NCI-H460 (cell line): ENCODE measurements at regions not wholly inside any gene's neighbourhood (a gene's known extent, or its start where the extent isn't known, plus 50 kb on each side); places are given as distances from the start of the nearest gene placed in this dataset.

Experiments used
- DNase-seq: peaks from one replicate; pipeline ENCODE4 v3.0.0-alpha.2; 2016; ENCODE audit warnings: low read depth; ENCODE audit errors: extremely low read depth

DNA sequence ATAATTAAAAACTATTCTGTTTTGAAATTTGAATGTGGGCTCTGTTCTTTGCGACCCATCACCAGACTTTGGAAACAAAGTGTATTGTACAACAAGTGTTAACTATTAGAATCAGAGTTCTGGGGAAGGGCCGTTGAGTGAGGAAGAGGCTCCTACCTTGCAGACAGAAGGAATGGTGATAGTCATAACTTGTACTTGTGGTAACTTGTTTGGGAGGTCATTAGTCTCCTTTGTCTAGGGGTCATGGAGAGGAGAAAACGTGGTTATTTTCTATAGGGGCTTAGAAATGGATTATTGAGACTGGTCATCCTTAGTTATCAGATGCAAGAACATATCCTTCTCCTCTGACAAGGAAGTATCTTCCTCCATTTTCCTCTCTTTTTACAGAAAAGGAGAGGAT lies 174.8 kb downstream of the BMP2 start:
- DNase-seq = no peak

DNA sequence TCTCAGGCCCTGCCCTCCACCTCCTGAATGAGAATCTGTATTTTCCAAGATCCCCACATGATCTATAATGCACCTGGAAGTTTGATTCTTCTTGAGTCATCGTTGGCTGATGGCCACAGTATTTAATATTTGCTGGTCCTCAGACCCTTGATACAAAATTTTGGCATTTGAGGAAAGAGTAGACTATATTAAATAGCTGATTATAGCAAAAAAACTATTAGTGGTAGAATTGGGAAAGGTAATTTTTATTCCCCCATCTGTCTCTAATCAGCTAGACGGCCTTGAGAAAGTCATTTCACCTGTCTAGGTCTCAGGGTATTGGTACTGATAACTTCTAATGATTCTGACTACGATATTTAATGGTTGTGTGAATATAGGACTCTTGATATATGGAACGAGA lies 176.8 kb downstream of the BMP2 start:
- DNase-seq = no peak

DNA sequence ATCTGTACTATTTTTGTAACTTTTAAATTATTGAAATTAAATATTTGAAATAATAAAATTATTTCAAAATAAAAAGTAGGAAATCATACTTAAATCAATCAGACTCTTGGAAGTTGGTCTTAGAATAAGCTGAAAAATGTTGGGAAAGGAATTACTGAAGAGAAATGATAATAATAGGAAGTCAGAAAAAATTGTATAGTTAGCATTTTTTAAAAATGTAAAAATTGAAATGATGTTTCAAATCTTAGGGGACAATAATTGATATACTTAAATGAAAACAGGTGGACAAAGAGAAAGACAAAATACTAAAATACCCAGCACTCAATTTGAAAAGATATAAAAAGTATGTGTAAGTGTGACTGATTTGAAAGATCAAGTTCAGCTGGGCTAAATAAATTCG lies 186.1 kb downstream of the BMP2 start:
- no peak for DNase-seq

DNA sequence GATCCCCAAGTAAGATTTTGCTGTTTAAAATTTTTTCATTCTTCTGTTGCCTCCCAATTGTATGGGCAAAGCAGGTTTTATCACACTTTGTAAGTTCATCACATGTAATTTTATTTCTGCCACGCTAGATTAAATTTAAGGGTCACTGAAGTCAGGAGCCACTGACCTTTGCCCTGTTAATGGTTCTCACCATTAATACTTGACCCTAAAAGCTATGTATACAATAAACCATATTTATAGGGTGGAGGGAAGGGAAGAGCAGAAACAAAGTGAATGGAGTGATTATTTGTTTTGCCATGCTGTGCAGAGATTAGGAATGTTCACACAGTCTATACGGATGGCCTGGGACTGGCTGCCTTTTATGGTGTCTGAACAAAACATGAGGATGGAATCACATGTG lies 186.7 kb downstream of the BMP2 start:
- no peak for DNase-seq

DNA sequence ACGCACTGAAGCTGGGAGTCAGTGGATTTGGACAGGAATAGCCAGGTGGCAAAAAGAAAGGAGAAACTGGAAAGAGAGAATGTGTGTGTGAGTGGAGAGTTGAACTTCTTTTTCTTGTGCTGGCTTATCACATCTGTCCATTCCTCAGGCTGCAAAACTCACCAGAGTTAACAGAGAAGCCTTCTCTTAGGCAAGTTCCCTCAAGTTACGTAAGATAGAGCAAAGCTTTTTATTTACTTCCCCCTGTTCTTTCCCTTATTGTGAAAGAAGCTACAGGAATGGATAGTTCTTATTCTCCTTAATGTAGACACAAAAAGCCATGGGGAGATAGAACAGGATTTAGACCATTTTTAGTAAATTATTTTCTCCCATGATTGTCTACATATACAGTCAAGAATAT lies 188.6 kb downstream of the BMP2 start:
- DNase-seq = no peak

DNA sequence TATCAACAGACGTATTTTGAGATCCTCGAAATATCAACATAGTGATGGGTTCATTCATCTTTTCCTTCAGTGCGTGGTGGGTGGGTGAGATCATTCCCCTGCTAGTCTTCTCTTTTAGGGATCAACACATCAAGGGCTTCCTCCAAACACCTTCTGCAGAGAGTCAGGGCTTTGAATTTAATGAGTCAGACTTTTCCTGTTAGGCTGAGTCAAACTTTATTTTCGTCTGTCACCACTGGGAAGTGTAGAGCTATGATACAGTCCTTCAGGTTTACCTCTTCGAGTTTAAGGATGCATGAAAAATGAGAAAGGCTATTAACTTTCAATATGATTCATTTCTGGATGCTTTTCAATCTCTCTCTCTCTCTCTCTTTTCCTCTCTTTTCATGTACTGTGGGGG lies 189.1 kb downstream of the BMP2 start:
- DNase-seq = no peak

DNA sequence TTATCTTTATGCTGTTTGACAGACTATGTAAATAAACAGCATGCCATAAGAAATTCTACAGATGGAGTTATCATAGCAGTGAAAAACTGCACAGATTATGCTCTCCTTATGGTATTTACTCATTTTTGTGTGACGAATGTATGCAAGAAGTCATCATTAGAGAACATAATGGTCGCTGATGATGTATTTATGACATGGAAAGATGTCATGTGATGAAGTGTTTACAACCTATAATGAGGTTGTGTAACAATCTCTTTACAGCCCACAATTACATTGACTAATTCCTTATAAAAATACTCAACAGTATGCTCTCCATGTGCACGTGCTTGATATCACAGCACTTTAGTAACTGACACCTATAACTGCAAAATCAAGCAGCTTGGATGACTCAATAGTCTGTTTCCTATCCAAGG lies 192.4 kb downstream of the BMP2 start:
- DNase-seq = no peak

DNA sequence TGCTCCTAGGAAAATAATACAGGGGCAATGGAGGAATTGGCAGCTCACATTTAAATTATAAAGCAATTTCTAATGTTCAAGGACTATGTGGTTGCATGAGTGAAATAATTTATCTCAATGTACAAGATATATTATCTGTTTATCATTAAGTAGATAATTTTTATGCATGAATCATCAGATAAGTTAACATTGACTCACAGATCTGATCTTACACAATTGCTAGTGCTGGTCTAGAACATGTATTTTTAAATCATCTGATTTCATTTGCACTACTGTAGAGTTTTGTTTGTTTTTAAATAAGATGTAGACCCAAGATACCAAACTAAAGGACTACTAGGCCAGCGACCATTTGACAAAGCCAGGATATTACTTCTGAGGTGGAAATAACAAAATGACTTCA lies 199.2 kb downstream of the BMP2 start:
- no peak for DNase-seq

DNA sequence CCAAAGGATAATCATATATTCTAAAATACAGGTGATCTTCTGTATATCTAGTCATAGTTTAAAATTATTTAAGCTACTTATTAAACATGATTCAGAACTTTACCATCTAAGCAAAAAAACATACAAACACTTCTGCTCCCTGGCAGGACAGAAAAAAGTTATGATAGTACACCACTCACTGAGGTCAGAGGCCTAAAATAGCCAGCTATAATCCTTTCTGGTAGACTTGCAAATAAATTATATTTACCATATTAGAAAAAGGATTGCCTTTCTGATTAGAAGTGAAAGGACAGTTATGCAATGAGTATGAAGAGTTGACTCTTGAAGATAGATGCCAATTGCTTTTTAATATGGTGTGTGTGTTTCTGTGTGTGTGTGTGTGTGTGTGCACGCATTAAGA lies 207.4 kb downstream of the BMP2 start:
- DNase-seq = no peak

DNA sequence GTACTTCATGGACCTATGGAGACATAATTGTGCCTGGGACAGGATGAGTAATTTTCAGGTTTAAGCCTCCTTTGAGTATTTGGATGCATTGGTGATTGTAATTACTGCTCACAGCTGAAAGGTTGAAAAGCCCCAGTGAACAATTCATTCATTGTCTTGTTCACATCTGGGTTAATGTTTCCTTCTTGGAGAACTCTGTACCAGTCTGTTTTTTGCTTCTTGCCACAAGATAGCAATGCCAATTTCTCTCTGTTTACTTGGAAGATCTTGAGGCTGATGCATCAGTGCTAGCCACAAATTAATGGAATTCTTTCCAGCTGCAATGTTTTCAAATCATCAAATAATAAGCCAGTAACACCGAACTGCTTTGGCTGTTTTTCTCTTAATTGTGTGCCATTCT lies 207.8 kb downstream of the BMP2 start:
- DNase-seq = no peak

DNA sequence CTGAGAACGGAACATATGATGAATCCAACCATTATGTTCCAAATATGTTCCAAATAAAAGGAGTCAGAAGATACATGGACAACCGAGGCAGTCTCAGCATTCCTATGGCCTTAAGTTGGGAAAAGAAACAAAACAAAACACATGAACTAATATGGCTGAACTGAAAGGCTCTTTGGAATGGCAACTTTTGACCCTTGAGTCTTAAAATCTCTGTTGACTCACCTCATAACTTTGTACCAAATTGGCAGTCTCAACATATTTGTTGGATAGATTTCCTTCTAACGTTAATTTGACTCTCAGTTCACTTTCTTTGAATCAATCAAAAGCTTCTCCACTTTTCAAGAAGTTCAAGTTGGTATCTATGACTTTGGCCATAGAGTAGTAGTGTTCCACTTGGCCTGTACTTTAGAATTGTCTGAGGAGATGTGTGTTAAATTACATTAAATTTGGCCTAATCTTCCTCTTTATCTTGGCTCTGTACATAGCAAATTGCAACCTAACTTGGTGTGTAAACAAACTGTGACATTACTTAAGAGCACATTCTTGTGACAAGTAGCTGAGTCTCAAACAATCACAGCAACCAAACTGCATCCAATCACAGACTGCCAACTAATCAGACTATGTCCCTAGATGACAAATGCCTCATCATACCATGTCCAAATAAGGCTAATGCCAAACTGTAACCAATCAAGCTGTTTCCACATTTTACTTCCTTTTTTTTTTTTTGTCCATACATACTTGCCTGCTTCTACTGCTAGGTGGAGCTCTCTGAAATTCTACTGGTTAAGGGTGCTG lies 208.8 kb downstream of the BMP2 start:
- DNase-seq = no peak

DNA sequence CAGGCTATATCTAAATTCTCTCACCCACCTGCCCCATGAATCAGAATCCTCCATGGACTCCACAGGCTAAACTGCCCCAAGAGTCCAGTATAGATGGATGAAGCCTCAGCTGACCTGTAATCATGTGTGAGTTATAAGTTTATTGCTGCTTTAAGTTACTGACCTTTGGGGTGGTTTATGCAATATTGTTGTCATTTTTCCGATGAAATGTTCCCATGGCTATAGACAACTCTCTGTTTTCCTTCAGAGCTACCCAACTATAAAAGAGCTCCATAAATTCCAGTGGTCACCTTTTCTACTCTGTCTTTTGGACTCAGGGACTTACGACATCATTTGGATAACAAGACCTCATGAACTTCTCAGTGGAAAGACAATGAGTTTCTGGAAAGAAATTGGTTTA lies 212.1 kb downstream of the BMP2 start:
- no peak for DNase-seq

DNA sequence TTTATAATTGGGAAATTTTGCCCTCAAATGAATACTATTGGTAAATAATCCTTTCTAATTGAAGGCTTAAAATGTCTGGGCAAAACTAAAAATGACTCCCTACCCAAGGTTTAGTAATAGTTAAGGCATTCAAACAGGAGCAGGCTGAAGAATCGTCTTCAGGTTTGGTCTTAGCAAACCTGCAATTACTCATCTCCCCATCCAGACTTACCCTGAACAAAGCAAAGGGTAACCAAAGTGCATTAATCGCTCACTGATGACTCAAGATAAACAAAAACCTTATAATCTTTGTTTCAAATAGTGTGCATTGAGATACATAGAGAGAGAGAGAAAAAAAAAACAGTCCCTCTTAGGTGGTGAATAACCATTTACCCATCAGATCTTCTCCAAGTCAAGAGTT lies 225.5 kb downstream of the BMP2 start:
- DNase-seq = no peak

DNA sequence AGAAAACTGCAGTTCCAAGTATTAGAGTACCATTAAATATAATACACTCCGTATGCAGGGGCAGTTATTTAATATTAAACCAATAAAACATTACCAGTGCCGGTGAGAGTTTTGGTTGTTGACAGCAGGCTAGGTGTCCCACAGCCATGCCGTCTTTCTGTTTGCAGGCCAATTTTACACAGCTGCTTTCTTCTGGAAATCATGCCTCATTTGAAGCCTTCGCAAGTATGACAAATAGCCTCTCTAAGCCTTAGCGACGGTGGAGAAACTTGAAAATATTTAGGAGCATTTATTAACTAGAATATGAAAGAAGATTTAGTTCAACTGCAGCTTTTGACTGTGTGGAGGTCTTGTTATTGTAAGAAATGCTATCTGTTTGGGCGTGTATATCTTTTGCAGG lies 226.0 kb downstream of the BMP2 start:
- DNase-seq = no peak

DNA sequence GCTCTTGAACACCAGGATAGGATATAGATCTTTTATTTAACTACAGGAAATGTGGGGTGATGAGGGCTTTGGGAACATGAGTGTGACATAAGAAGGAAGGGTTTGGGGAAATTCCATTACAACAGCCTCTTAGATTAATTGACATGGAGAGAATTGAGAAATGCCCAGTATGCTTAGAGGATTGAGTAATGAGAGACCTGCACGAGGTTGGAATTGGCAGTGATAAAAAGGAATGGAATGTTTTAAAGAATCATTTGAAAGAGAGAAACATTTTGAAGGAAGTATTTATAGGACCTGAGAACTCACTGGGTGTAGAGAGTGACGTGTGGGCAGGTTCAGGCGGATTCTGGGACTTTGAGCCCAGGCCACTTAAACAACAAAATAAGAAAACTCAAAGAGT lies 227.0 kb downstream of the BMP2 start:
- DNase-seq = no peak

DNA sequence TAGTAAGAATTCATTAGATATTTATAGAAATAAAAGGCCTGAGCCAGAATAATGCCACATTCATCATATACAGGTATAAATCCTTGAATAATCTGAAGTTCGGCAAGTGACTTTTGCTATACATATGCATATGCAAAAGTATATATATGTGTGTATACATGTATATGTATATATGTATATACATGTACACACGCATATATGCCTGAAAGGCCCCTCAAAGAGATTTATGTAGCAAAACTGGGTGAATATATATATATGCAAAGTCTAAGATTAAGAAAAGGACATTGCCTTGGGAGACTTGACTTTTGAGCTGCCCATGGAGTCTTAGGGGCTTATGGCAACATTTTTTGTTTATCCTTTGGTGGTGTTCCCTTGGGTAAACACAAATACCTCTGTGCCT lies 231.4 kb downstream of the BMP2 start:
- DNase-seq = no peak

DNA sequence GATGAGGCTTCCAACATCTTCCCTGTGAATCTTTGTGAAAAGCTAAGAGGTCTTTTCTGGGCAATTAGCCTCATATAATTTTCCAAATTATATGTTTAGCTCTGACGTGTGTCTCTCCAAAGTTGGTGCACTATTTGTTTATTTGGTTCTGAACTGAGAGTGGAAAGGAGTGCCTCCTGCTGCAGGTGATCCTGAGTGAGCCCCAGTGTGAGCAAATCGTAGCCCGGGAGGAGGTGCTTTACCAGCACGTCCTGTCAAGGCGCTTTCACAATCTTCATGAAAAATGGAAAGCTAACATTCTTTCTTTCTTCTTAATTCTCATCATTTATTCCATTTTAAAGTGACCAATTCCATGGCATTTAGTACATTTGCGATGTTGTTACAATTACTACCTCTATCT lies 231.9 kb downstream of the BMP2 start:
- DNase-seq = no peak

DNA sequence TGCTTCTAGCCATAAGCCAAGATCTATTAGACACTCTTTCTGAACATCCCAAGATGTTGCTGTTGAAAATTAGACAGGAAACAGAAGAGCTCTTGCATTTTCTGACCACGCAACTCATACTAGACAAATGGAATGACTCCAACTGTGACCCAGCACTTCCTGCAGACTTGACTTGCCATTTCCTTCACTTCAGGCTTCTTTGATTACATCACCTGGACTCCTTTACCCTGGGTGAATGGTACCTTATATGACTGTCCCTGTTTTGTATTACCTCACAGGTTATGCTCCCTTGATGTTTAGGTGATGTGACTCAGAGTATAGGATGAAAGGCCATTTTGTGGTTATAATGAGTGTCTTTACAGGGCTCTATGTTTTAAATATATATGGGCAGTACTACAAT lies 236.1 kb downstream of the BMP2 start:
- DNase-seq = no peak

DNA sequence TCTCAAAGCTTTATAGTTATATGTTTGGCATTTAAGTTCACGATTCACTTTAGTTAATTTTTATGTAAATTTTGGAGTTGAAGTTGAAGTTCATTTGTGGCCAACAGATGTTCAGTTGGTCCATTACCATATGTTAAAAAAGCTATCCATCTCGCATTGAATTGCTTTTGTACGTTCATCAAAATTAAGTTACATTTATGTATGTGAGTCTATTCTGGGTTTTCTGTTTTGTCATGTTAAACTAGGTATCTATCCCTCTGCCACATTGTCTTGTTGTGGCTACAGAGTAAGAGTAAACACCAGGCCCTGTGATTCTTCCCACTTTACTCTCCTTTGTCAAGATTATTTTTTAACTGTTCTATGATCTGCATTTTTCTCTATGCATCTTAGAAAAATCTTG lies 237.3 kb downstream of the BMP2 start:
- no peak for DNase-seq

DNA sequence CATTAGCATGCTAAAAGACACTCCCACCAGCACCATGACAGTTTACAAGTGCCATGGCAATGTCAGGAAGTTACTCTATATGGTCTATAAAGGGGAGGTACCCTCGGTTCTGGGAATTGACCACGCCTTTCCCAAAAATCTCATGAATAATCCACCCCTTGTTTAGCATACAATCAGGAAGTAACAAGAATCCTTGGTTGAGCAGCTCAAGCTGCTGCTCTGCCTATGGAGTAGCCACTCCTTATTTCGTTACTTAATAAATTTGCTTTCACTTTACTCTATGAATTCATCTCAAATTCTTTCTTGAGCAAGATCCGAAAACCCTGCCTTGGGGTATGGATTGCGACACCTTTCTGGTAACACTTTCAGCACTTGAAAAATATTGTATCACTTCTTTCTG lies 243.0 kb downstream of the BMP2 start:
- no peak for DNase-seq

DNA sequence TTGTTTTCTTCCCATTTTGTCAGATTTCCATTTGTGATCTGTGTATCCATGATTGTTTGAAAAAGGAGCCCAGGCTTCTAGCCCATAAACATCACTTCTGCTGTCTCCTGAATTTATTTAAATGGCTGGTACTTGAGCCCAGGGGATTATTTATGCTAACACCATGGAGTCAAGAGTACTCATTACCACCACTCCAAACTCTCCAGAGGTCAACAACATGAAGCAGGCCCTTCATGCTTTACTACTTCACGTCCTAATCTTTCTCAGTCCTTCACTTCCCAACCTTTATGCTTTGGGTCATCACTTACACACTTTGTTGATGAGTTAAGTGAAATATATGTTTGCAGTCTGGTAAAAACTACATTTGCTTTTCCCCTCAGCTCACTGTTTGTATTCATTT lies 247.8 kb downstream of the BMP2 start:
- no peak for DNase-seq

DNA sequence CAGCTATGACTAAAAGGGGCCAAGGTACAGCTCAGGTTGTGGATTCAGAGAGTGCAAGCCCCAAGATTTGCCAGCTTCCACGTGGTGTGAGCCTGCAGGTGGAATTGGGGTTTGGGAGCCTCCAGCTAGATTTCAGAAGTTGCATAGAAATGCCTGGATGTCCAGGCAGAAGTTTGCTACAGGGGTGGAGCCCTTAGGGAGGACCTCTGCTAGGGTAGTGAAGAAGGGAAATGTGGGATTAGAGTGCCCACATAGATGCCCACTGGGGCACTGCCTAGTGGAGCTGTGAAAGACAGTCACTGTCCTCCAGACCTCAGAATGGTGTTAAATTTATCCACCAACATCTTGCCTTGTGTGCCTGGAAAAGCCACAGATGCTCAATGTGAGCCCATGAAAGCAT lies 255.1 kb downstream of the BMP2 start:
- no peak for DNase-seq

DNA sequence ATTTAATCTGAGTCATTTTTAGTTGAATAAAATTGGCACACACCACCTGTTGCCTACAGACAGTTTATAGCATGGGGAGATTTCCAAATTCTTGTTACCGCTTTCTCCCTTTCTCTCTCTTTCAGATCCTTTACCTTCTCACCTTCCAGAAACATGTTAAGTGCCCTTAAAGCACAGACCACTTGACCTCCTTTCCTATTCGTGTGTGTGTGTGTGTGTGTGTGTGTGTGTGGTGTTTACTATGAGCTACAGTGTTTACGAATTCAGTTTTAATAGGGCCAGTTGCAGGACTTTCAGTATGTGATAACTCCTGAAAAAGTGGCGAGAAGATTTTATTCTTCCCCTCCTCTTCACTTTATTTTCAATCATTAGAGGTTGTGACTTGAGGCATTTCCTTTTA lies 258.1 kb downstream of the BMP2 start:
- no peak for DNase-seq
